Lower leg skin (tissue), 3 donors: ENCODE measurements at regions not wholly inside any gene's neighbourhood (a gene's known extent, or its start where the extent isn't known, plus 50 kb on each side); places are given as distances from the start of the nearest gene placed in this dataset.

Experiments
- CTCF ChIP-seq, 3 donors: fragments of 450-650 bp; IDR thresholded peaks; one replicate each; pipeline ENCODE4 v1.5.1; 2016; ENCODE audit warnings: antibody characterized with exemption in 3 of 3, mild to moderate bottlenecking in 3 of 3, moderate library complexity in 2 of 3
- POLR2A ChIP-seq, 2 donors: fragments of 450-650 bp; IDR thresholded peaks; one replicate each; pipeline ENCODE4 v1.6.1; 2016 to 2017; ENCODE audit warnings: antibody characterized with exemption in 2 of 2, mild to moderate bottlenecking in 1 of 2, moderate library complexity in 1 of 2

- TF ChIP-seq CTCF (IDR thresholded peaks at IDR 0.05) (no peak), POLR2A (IDR thresholded peaks at IDR 0.05) (no peak)
Measured at GRCh38 chr2:9097892-9098291, 94.4 kb upstream of the MBOAT2 start.
